SK-N-SH treated with all-trans-retinoic acid at 6 μM for 48 hours (cell line): ENCODE measurements at regions not wholly inside any gene's neighbourhood (a gene's known extent, or its start where the extent isn't known, plus 50 kb on each side); places are given as distances from the start of the nearest gene placed in this dataset.

ENCODE experiments used
- ATAC-seq: fragments of 200-7000 bp; cut with Tn5 transposase; 3 replicates; pipeline ENCODE4 v1.9.1; 2020; ENCODE audit warnings: mild to moderate bottlenecking, moderate library complexity
- ARNTL ChIP-seq: fragments of 450-650 bp; formaldehyde crosslinking; IDR thresholded peaks from 2 replicates; pipeline ENCODE4 v1.5.0; 2020; ENCODE audit warnings: low read depth, mild to moderate bottlenecking, moderate library complexity, borderline replicate concordance
- BACH2 ChIP-seq: fragments of 250-450 bp; sonication (Bioruptor Pico); IDR thresholded peaks from 2 replicates; pipeline ENCODE4 v1.9.0; 2021; ENCODE audit warnings: mild to moderate bottlenecking, borderline replicate concordance
- CSDC2 ChIP-seq: fragments of 250-450 bp; sonication (Bioruptor Pico); IDR thresholded peaks from 2 replicates; pipeline ENCODE4 v1.5.0; 2020; ENCODE audit warnings: mild to moderate bottlenecking, moderate library complexity
- CSRNP3 ChIP-seq: fragments of 250-450 bp; sonication (Bioruptor Pico); IDR thresholded peaks from 2 replicates; pipeline ENCODE4 v1.5.1; 2021; ENCODE audit warnings: mild to moderate bottlenecking, moderate library complexity
- ESRRG ChIP-seq: fragments of 250-450 bp; sonication (Bioruptor Pico); IDR thresholded peaks from 2 replicates; pipeline ENCODE4 v1.6.1; 2021; ENCODE audit warnings: mild to moderate bottlenecking
- GLIS3 ChIP-seq: fragments of 250-450 bp; sonication (Bioruptor Pico); IDR thresholded peaks from 2 replicates; pipeline ENCODE4 v1.5.0; 2020; ENCODE audit warnings: mild to moderate bottlenecking, moderate library complexity
- ISL1 ChIP-seq: fragments of 250-450 bp; sonication (Bioruptor Pico); IDR thresholded peaks from 2 replicates; pipeline ENCODE4 v2.1.2; 2022; ENCODE audit warnings: mild to moderate bottlenecking, moderate library complexity
- OSR1 ChIP-seq: fragments of 250-450 bp; sonication (Bioruptor Pico); IDR thresholded peaks from 2 replicates; pipeline ENCODE4 v1.8.0; 2022; ENCODE audit warnings: moderate library complexity, mild to moderate bottlenecking, inconsistent platforms
- POU6F1 ChIP-seq: fragments of 250-450 bp; sonication (Bioruptor Pico); IDR thresholded peaks from 2 replicates; pipeline ENCODE4 v1.8.0; 2021; ENCODE audit warnings: low read depth, mild to moderate bottlenecking, moderate library complexity, borderline replicate concordance
- PPARA ChIP-seq: fragments of 250-450 bp; sonication (Bioruptor Pico); IDR thresholded peaks from 2 replicates; pipeline ENCODE4 v1.5.0; 2020; ENCODE audit warnings: mild to moderate bottlenecking, borderline replicate concordance
- RARB ChIP-seq: fragments of 250-450 bp; sonication (Bioruptor Pico); IDR thresholded peaks from 2 replicates; pipeline ENCODE4 v1.8.0; 2021; ENCODE audit warnings: mild to moderate bottlenecking, moderate library complexity
- SNAI2 ChIP-seq: fragments of 250-450 bp; sonication (Bioruptor Pico); IDR thresholded peaks from 2 replicates; pipeline ENCODE4 v1.5.0; 2020; ENCODE audit warnings: mild to moderate bottlenecking, moderate library complexity
- TCF4 ChIP-seq: fragments of 250-450 bp; sonication (Bioruptor Pico); IDR thresholded peaks from 2 replicates; pipeline ENCODE4 v1.8.0; 2021; ENCODE audit warnings: mild to moderate bottlenecking, moderate library complexity, borderline replicate concordance
- TOX ChIP-seq: fragments of 250-450 bp; sonication (Bioruptor Pico); IDR thresholded peaks from 2 replicates; pipeline ENCODE4 v1.8.0; 2021; ENCODE audit warnings: mild to moderate bottlenecking, moderate library complexity, borderline replicate concordance
- ZC3H10 ChIP-seq: fragments of 250-450 bp; sonication (Bioruptor Pico); IDR thresholded peaks from 2 replicates; pipeline ENCODE4 v1.5.1; 2021; ENCODE audit warnings: mild to moderate bottlenecking, moderate library complexity
- ZFP3 ChIP-seq: fragments of 250-450 bp; sonication (Bioruptor Pico); IDR thresholded peaks from 2 replicates; pipeline ENCODE4 v1.5.0; 2020; ENCODE audit warnings: mild to moderate bottlenecking, moderate library complexity
- ZFP30 ChIP-seq: fragments of 450-650 bp; formaldehyde crosslinking; IDR thresholded peaks from 2 replicates; pipeline ENCODE4 v1.5.0; 2022; ENCODE audit warnings: mild to moderate bottlenecking, moderate library complexity
- ZNF565 ChIP-seq: fragments of 450-650 bp; formaldehyde crosslinking; conservative IDR thresholded peaks from 2 replicates; pipeline ENCODE4 v1.5.0; 2020; ENCODE audit warnings: low read depth, mild to moderate bottlenecking, moderate library complexity
- ZNF70 ChIP-seq: fragments of 450-650 bp; formaldehyde crosslinking; IDR thresholded peaks from 2 replicates; pipeline ENCODE4 v1.5.0; 2020; ENCODE audit warnings: mild to moderate bottlenecking, moderate library complexity
- TF ChIP-seq, protein P1 (sequence below): fragments of 250-450 bp; sonication (Bioruptor Pico); IDR thresholded peaks from 2 replicates; pipeline ENCODE4 v1.5.1; 2020; ENCODE audit warnings: low read depth, mild to moderate bottlenecking, moderate library complexity
- TF ChIP-seq, protein P2 (sequence below): fragments of 250-450 bp; sonication (Bioruptor Pico); IDR thresholded peaks from 2 replicates; pipeline ENCODE4 v1.8.0; 2020; ENCODE audit warnings: mild to moderate bottlenecking, moderate library complexity, borderline replicate concordance
- TF ChIP-seq, protein P3 (sequence below): fragments of 250-450 bp; sonication (Bioruptor Pico); IDR thresholded peaks from 2 replicates; pipeline ENCODE4 v1.5.0; 2020; ENCODE audit warnings: mild to moderate bottlenecking, moderate library complexity

DNA sequence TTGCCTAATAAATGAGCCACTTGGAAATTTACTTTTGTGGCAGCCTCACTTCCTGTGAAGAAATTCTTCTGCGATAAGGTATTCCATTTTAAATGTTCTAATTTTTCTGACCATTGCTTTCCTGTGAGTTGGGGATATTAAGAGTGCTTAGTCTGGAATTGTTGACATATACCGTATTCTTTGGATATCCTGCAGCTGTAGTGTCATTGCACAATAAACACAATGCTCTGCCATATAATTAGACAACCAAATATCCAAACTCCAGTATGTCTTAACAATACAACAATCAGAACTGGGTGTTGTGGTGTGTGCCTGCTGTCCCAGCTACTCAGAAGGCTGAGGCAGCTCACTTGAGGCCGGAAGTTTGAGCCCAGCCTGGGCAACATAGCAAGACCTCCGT is 99.4 kb downstream of the LUZP4 start:
- ATAC-seq, result no peak
- TF ChIP-seq PPARA (CRISPR knock-in tag), result no peak
- TF ChIP-seq ARNTL (CRISPR knock-in tag), result no peak
- TF ChIP-seq OSR1 (CRISPR knock-in tag), result no peak
- no peak for TF ChIP-seq ZNF565 (CRISPR knock-in tag)
- no peak for TF ChIP-seq CSRNP3 (CRISPR knock-in tag)
- no peak for TF ChIP-seq ESRRG (CRISPR knock-in tag)
- TF ChIP-seq, protein P1, sequence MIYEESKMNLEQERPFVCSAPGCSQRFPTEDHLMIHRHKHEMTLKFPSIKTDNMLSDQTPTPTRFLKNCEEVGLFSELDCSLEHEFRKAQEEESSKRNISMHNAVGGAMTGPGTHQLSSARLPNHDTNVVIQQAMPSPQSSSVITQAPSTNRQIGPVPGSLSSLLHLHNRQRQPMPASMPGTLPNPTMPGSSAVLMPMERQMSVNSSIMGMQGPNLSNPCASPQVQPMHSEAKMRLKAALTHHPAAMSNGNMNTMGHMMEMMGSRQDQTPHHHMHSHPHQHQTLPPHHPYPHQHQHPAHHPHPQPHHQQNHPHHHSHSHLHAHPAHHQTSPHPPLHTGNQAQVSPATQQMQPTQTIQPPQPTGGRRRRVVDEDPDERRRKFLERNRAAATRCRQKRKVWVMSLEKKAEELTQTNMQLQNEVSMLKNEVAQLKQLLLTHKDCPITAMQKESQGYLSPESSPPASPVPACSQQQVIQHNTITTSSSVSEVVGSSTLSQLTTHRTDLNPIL (CRISPR knock-in tag), result no peak
- no peak for TF ChIP-seq BACH2 (CRISPR knock-in tag)
- no peak for TF ChIP-seq GLIS3 (CRISPR knock-in tag)
- no peak for TF ChIP-seq POU6F1 (CRISPR knock-in tag)
- no peak for TF ChIP-seq ZC3H10 (CRISPR knock-in tag)
- TF ChIP-seq RARB (CRISPR knock-in tag), result no peak
- no peak for TF ChIP-seq ISL1 (CRISPR knock-in tag)
- TF ChIP-seq TCF4, result no peak
- TF ChIP-seq CSDC2 (CRISPR knock-in tag), result no peak
- no peak for TF ChIP-seq ZNF70
- TF ChIP-seq, protein P2, sequence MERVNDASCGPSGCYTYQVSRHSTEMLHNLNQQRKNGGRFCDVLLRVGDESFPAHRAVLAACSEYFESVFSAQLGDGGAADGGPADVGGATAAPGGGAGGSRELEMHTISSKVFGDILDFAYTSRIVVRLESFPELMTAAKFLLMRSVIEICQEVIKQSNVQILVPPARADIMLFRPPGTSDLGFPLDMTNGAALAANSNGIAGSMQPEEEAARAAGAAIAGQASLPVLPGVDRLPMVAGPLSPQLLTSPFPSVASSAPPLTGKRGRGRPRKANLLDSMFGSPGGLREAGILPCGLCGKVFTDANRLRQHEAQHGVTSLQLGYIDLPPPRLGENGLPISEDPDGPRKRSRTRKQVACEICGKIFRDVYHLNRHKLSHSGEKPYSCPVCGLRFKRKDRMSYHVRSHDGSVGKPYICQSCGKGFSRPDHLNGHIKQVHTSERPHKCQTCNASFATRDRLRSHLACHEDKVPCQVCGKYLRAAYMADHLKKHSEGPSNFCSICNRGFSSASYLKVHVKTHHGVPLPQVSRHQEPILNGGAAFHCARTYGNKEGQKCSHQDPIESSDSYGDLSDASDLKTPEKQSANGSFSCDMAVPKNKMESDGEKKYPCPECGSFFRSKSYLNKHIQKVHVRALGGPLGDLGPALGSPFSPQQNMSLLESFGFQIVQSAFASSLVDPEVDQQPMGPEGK (CRISPR knock-in tag), result no peak

GRCh38 chrX:115390078-115390477 is 100.6 kb downstream of the LUZP4 start:
- TF ChIP-seq, protein P3, sequence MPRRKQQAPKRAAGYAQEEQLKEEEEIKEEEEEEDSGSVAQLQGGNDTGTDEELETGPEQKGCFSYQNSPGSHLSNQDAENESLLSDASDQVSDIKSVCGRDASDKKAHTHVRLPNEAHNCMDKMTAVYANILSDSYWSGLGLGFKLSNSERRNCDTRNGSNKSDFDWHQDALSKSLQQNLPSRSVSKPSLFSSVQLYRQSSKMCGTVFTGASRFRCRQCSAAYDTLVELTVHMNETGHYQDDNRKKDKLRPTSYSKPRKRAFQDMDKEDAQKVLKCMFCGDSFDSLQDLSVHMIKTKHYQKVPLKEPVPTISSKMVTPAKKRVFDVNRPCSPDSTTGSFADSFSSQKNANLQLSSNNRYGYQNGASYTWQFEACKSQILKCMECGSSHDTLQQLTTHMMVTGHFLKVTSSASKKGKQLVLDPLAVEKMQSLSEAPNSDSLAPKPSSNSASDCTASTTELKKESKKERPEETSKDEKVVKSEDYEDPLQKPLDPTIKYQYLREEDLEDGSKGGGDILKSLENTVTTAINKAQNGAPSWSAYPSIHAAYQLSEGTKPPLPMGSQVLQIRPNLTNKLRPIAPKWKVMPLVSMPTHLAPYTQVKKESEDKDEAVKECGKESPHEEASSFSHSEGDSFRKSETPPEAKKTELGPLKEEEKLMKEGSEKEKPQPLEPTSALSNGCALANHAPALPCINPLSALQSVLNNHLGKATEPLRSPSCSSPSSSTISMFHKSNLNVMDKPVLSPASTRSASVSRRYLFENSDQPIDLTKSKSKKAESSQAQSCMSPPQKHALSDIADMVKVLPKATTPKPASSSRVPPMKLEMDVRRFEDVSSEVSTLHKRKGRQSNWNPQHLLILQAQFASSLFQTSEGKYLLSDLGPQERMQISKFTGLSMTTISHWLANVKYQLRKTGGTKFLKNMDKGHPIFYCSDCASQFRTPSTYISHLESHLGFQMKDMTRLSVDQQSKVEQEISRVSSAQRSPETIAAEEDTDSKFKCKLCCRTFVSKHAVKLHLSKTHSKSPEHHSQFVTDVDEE (CRISPR knock-in tag), result no peak
- no peak for TF ChIP-seq GLIS3 (CRISPR knock-in tag)
- no peak for TF ChIP-seq CSRNP3 (CRISPR knock-in tag)
- TF ChIP-seq POU6F1 (CRISPR knock-in tag), result no peak
- no peak for TF ChIP-seq ISL1 (CRISPR knock-in tag)
- no peak for TF ChIP-seq ZFP30 (CRISPR knock-in tag)
- no peak for TF ChIP-seq ESRRG (CRISPR knock-in tag)
- no peak for TF ChIP-seq SNAI2 (CRISPR knock-in tag)
- no peak for TF ChIP-seq ZNF565 (CRISPR knock-in tag)
- TF ChIP-seq TOX (CRISPR knock-in tag), result no peak
- TF ChIP-seq ZFP3, result no peak
- no peak for TF ChIP-seq CSDC2 (CRISPR knock-in tag)
- no peak for TF ChIP-seq BACH2 (CRISPR knock-in tag)
- TF ChIP-seq, protein P2 (CRISPR knock-in tag), result no peak
- TF ChIP-seq RARB (CRISPR knock-in tag), result no peak
- TF ChIP-seq ZC3H10 (CRISPR knock-in tag), result no peak
- TF ChIP-seq OSR1 (CRISPR knock-in tag), result no peak
- TF ChIP-seq, all 23 proteins: peak for 0
- ATAC-seq, result no peak
